ENCODE measurements at regions not wholly inside any gene's neighbourhood (a gene's known extent, or its start where the extent isn't known, plus 50 kb on each side); places are given as distances from the start of the nearest gene placed in this dataset.
"Not testable (repeated sequence)": the region's sequence is repeated elsewhere in the genome, so short reads cannot be mapped to it uniquely, and the experiment has no call there.

GRCh38 chr3:107128946-107129345 is 248.3 kb upstream of the CCDC54 start:
- no peak for DNase-seq

- no peak for DNase-seq
Observed at GRCh38 chr3:107130089-107130700, 247.0 kb upstream of the CCDC54 start.

- DNase-seq = no peak
Observed at GRCh38 chr3:107132674-107133073, 244.6 kb upstream of the CCDC54 start.

DNA sequence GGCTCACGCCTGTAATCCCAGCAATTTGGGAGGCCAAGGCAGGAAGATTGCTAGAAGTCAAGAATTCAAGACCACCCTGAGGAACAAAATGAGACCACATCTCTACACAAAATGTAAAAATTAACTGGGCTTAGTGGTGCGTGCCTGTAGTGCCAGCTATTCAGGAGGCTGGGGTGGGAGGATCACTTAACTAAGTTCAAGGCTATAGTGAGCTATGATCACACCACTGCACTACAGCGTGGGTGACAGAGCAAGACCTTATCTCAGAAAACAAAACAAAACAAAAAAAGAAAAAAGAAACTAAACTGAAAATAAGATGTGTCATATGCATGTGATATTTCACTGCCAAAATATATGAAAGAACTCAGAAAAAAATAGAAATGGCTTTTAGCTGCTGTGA is 243.3 kb upstream of the CCDC54 start:
- DNase-seq = no peak

DNA sequence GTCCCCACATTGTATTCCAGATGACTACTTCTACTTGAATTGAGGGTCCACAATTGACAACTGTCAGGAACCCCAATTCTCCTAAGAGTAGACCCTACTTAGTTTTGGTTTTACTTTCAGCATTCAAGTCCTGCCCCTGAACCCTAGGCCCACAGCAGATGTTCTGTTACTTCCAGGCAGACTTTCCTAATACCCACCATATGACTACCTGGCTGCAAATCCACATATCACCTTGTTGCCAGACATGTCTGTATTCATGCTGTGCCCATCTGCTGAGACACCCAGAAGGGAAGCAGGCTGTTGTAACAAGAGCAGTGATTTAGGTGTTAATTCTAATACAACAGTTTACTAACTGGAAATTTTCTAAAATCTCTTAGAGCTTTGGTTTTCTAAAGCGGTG is 235.1 kb upstream of the CCDC54 start:
- no peak for DNase-seq

GRCh38 chr3:107142786-107143575 is 234.3 kb upstream of the CCDC54 start:
- DNase-seq = no peak

GRCh38 chr3:107150675-107151074 is 226.6 kb upstream of the CCDC54 start:
- no peak for DNase-seq

- DNase-seq = no peak
Observed at GRCh38 chr3:107153981-107154380, 223.3 kb upstream of the CCDC54 start.

DNA sequence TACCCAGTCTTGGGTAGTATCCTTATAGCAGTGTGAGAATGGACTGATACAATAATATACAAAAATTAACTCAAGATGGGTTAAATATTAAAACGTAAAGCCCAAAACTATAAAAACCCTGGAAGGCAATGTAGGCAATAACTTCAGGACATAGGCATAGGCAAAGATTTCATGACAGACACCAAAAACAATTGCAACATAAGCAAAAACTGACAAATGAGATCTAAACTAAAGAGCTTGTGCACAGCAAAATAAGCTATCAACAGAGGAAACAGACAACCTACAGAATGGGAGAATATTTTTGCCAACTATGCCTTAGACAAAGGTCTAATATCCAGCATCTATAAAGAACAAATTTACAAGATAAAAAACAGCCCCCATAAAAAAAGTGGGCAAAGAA is 204.8 kb upstream of the CCDC54 start:
- DNase-seq = no peak

DNA sequence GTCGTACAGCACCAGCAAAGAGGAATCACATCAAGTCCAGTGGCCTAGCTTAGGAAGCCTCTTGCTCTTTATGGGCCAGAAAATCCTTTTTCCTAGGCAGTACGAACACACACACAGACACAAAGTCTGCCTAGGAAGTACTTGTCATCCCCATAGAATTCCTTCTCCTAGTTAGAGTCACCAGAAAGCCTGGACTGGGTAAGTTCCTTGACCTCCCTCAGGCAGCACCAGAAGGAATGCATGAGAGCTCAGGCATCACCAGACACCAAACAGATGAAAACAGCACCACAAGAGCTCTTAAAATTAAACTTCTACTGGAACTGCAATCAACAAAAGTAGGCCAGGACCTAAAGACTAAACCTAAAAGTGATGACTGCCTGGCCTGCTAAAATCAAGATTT is 192.9 kb upstream of the CCDC54 start:
- DNase-seq = no peak

DNA sequence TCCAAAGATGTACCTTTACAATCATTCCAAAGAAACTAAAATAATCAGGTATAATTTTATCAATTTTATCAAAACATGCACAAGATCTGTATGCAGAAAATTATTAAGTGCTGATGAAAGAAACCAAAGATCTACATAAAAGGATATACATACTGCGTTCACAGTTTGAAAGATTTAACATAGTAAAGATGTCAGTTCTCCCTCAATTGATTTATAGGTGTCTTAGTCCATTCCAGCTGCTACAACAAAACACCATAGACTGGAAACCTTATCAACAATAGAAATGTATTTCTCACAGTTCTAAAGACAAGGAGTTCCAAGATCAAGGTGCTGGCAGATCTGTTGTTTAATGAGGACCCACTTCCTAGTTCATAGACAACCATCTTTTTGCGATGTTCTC is 189.0 kb upstream of the CCDC54 start:
- DNase-seq = no peak

DNA sequence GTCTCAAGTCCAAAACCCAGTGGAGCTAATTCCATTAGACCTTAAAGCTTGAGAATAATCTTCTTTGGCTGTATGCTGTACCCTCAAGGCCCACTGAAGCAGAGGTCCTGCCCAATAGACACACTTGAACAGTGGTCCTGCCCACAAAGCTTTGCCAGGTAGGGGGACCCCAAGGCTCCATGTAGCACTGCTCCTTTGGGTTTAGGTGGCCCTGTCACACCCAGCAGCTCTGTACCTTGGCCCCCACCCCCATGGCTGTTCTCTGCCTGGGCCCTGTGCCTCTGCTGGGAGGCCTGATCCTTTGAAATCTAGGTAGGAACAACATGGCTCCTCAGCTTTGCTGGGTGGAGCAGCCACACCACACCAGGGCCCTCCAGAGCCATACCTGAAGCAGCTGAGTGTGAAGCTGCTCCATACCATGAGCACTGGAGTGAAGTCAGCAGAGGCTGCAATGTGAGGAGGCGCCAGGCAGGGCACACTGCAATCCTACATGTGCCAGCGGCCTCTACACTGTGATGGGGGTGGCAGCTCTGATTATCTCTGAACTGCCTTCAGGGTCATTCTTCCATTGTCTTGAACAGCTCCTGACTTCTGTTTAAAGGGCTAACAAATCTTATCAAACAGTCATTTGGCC is 188.0 kb upstream of the CCDC54 start:
- no peak for DNase-seq

DNA sequence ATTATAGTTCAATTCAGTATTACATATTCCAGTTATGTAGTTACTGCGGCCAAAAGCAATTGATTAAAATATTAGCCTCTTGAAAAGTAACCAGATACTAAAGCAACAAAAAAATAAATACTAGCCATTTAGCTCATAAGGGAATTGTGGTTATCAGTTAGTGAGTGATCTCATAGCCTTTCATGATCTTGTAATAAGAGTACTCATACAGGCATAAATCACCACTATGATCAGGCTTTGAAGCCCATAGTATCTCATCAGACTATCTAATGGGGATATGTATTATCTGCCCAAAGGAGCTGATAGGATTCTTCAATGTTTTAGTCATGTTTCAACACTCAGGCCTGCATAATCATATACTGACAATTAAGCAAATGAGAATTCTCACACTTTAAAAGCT is 184.1 kb upstream of the CCDC54 start:
- no peak for DNase-seq

- DNase-seq = no peak
Observed at GRCh38 chr3:107198581-107199181, 178.6 kb upstream of the CCDC54 start.

GRCh38 chr3:107201146-107201545 is 176.1 kb upstream of the CCDC54 start:
- DNase-seq = no peak

DNA sequence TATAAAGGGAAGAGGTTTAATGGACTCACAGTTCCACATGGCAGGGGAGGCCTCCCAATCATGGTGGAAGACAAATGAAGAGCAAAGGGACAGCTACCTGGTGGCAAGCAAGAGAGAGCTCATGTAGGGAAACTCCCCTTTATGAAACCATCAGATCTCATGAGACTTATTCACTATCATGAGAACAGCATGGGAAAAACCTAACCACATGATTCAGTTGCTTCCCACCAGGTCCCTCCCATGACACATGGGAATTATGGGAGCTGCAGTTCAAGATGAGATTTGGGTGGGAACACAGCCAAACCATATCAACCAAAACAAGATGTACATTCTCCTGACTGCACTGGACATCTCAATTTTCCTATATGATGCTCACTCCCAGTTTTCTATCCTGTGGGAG is 174.4 kb upstream of the CCDC54 start:
- DNase-seq = not testable (repeated sequence)

- no peak for DNase-seq
Observed at GRCh38 chr3:107204121-107204520, 173.1 kb upstream of the CCDC54 start.

DNA sequence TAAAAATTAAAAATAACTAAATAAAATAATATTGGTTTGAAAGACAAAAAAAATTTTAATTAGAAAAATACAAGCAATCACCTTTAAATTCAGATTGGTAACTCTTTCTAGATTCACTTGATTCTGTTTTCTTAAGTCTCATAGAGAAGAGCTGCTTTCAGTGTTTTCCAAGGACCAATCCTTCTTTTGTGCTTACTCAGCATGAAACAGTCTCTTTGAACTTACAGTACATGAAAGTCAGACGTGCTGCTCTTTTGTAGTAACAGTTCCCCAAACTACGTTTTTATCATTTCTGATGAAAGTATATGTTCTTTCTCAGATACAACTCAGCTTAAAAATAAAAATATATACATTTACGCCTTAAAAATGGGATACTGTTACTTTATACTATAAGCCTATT is 171.9 kb upstream of the CCDC54 start:
- no peak for DNase-seq

DNA sequence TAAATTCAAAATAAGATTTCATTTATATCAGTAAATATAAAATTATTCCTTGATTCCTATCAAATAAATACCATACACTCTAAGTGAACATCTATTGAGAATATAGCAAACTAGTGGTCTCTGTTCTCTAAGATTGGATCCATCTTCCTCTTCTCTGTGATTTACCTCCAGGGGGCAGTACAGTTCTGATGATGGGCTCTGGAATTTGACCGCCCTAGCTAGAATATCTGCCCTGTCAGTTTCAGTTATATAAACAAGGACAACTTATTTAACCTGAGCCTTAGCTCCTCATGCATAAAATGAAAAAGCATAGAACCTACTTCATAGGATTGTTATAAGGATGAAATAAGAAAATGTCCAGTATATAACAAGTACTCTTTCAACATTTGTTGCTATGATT is 171.1 kb upstream of the CCDC54 start:
- no peak for DNase-seq

- DNase-seq = no peak
Observed at GRCh38 chr3:107206945-107207344, 170.3 kb upstream of the CCDC54 start.

DNA sequence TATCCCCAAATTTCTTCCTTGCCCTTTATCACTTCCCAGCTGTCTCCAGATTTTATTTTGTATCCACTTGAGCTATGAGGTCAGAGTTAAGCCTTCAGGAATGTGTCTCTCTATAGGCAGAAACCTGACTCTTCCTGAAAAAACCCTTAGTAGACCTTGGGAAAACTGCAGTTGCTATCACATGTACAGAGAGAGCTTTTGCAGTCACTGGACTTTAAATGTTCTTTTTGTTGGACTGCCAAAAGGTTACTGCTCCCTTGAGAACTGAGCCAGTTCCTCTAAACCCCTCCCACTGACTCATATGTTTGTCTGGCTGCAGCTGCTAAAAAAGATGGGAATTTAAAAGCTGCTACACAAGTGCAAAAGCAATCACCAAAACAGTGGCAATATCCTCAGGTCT is 169.1 kb upstream of the CCDC54 start:
- DNase-seq = no peak

- no peak for DNase-seq
Observed at GRCh38 chr3:107208796-107209195, 168.4 kb upstream of the CCDC54 start.

- DNase-seq = no peak
Observed at GRCh38 chr3:107209302-107209990, 167.8 kb upstream of the CCDC54 start.
